Activated CD4-positive, alpha-beta T cell treated with anti-CD3 and anti-CD28 coated beads, Interleukin-2, Interleukin-6, amounts not matched to agents 100 ng/mL and 50 ng/mL, durations not matched to agents 16 hours and 8 hours (primary cell): ENCODE measurements at regions not wholly inside any gene's neighbourhood (a gene's known extent, or its start where the extent isn't known, plus 50 kb on each side); places are given as distances from the start of the nearest gene placed in this dataset.
"Not testable (repeated sequence)": the region's sequence is repeated elsewhere in the genome, so short reads cannot be mapped to it uniquely, and the experiment has no call there.

Experiments used
- DNase-seq: peaks from one replicate; pipeline ENCODE4 v3.0.0-alpha.2; 2020

GRCh38 chr10:55897490-55897921 lies 463.6 kb downstream of the ZWINT start:
- no peak for DNase-seq

DNA sequence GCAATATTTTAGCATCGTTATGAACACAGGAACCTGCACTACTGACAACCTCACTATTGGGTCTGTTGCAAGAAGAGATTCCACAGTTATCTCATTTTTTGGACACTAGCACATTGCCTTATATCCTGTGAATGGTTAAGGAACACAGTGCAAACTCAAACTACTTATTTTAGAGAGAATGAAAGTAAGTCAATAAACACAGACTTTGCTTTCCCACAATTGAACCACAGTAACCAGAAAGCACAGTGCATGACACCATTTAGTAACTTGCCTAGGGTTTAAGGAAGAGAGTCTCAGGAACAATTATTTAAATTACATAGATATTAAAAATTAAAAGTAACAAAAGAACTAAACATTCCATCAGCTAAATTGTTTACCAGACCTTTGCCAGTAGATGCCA lies 468.8 kb downstream of the ZWINT start:
- no peak for DNase-seq

DNA sequence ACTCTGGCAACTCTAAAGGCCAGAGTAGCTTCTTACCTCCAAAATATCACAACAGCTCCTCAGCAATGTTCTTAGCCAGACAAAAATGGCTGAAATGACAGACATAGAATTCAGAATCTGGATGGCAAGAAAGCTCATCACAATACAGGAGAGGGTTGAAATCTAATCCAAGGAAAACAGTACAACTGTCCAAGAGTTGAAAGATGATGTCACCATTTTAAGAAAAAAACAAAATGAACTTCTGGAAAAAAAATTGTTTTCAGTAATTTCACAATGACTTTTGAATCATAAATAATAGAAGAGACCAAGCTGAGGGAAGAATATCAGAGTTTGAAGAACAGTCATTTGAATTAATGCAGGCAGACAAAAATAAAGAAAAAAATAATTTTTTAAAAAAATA lies 479.5 kb downstream of the ZWINT start:
- DNase-seq = no peak

DNA sequence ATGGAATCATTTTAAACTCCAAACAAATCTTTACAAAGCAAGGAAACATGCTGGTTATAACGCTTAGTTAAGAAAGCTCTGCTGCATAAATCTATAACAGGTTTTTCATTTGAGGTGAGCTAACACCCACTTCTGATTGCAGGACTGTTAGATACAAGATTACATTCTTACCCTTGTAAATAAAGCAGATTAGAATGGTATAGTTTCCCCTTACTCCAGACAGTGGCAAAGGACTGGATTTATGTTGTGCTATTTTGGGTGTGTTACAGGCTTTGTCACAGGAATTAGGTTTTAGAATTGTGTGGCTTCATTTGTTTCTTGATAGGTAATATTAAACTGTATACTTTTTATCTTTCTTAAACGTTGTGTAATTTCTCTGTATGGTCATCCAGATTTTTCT lies 487.6 kb downstream of the ZWINT start:
- no peak for DNase-seq

- DNase-seq = no peak
Observed at GRCh38 chr10:55870186-55870585, 490.9 kb downstream of the ZWINT start.

DNA sequence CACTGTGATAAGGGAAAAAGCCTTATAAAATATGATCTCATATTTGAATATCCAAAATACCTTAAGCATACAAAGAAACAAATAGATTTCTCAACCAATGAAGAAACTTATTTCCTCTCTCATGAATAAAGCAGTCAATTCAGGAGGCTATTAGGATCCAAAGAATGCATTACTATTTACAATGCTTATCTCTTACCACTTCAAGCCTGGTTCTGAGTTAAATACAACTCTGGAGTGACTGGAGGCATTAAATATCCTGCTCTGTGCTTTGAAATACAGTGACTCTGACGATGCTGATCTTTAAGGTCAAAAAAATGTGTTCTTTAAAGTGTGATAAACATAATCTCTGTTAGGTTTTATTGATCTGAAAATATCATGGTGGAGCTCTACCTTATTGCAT lies 493.2 kb downstream of the ZWINT start:
- no peak for DNase-seq

DNA sequence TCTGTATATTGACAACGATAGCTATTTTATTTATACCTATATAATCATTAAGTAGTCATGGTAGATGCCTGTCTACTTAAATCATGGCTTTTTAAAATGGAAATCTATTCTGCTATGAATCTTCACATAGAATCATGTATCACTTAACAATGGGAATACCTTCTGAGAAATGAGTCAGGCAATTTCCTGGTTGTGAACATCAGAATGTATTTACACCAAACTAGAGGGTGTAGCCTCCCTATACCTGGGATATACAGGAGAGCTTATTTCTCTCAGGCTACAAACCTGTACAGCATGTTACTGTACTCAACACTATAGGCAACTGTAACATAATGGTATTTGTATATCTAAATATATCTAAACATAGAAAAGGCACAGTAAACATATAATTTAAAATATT lies 502.3 kb downstream of the ZWINT start:
- DNase-seq = no peak

DNA sequence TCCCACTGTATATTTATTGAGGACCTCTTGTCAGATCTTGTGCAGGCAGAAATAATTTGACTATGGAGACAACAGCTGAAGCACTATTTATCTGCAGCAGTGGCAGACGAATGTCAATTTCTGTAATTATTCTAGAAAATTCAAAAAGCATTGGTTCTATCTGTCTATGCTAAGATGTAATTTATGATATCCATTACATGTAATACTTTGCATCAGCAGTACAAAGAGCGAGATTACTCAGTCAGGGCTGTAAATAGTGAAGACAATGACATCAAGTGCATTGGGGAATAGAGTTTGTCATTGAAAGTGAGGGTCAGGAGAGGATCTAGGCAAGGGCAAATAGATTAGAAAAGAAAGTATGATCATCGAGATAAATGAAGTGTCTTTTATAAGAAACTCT lies 508.2 kb downstream of the ZWINT start:
- DNase-seq = no peak

- DNase-seq = no peak
Observed at GRCh38 chr10:55837273-55837672, 523.8 kb downstream of the ZWINT start.

DNA sequence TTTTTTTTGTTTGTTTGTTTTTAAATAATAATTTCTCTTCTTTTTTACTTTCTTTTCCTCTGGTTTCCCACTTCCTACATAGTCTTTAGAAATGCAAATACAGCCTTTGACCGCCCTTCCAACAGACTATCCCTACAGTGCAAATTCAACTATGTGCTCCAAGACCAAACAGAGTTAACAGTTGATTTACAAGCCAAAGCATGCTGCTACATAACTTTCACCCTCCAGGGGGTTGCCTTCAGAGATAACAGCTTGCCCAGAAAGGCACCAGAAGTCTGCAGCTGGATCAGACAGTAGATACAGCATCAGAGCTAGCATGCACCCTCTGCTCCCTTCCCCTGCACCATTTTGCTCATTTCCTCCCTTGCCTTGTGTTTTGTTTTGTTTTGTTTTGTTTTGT lies 539.0 kb downstream of the ZWINT start:
- DNase-seq = no peak

- no peak for DNase-seq
Observed at GRCh38 chr10:55820478-55820877, 540.6 kb downstream of the ZWINT start.

DNA sequence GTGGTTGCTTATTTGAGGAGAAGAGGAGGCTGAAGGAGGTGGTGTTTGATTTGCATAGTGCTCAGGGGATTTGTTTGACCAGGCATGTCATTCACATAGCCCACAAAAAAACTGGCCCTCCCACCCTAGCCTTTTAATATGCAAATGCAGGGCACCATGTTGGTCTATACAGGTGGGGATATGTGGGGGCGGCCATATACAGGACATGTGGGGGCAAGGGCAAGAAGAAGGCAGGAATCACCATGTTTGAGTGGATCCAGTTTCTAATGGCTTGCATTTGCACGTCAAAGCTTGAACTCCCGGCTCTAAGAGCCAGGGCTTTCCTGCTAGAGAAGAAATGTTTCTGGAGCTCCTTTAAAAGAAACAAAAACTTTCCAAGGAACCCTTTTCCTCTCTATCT lies 541.0 kb downstream of the ZWINT start:
- DNase-seq = no peak

DNA sequence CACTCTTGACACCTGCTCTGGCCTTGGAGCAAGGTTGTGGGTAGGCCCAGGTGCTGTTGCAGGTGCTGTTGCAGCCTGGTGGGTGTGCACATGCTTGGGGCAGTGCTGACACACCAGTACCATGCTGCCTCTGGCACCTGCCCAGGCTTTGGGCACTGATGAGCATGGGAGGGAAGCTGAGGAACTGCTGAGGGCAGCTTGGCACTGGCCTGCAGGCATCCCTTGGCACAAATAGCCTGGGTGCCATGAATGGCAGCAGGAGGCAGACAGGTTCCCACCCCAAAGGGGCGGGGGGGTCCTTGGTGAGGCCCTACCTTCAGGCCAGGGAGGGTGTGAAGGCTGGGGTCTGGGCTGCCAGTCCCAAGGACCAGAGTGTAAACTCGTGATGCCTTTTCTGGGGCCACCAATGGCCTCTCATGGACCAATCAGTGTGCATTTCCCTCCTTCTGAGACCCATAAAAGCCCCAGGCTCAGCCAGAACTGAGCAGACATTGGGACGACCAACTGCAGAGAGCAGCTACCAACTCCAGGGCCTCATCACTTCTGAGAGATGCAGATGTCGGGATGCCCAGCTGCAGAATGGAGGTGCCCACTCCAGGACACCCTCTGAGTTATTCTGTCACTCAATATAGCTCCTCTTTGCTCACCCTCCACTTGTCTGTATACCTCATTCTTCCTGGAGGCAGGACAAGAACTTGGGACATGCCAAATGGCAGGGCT lies 547.4 kb downstream of the ZWINT start:
- no peak for DNase-seq

GRCh38 chr10:55803055-55803454 lies 558.0 kb downstream of the ZWINT start:
- no peak for DNase-seq

GRCh38 chr10:55801353-55801661 lies 559.8 kb downstream of the ZWINT start:
- DNase-seq = no peak

DNA sequence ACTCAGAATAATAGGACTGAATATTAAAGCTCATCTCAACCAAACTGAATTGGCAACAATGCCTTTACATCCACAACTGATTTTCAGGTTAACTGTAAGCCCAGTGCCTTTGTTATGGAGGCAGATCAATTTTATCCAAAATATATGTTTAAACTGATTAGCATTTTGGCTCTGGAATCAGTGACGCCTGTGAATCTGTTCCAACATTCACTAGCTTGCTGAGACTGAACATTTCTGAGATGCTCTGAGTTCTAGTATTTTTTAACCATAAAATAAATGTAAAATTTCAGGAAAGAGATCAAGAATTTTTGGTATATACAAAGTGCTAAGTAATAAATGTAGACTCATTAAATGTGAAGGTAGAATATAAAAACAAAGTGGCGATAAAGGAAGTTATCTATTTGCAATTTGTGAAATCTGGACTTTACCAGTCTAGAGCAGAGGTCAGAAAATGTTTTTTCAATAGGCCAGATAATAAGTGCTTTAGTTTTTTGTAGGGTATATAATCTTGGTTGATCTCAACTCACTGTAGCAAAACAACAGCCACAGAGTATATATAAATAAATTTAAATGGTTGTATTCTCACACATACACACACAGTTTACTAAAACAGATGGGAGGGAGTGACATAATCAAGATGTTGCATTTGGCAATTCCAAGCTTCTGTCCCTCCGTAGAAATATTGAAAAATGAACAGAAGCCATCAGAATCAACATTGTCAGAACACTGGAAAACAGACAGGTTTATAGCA lies 560.3 kb downstream of the ZWINT start:
- DNase-seq = no peak

GRCh38 chr10:55793024-55793423 lies 568.0 kb downstream of the ZWINT start:
- no peak for DNase-seq

DNA sequence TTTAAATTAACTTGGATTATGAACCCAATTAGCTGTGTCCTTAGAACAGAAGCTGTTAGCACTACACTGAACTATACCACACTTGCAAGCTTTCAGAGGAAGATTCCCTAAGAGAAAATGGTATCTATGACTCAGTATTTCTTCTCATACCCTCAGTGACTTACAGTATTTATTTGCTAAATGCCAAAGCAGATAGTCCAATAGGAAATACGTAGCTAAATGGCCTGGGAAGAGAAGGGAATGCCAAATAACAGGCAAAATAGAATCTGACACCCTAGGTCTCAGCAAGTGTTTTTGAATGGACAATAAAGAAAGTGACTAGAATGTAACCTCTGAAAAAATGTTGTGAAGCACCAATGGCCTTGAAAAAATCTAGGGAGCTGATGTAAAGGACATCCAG lies 570.8 kb downstream of the ZWINT start:
- DNase-seq = not testable (repeated sequence)

- DNase-seq = no peak
Observed at GRCh38 chr10:55786461-55787050, 574.5 kb downstream of the ZWINT start.

DNA sequence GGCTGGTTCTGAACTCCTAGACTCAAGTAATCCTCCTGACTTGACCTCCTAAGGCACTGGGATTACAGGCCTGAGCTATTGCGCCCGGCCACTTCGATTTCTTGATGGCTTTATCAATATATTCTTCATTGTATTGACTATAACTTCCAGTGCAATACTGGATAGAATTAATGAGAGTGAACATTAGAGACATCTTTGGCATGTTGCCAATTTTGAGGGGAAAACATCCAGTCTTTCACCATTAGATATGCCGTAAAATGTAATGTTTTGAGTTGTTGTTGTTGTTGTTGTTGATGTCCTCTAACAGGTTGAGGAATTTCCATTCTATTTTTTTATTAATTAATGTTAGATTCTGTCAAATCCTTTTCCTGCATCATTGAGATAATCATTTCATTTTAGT lies 578.9 kb downstream of the ZWINT start:
- no peak for DNase-seq

DNA sequence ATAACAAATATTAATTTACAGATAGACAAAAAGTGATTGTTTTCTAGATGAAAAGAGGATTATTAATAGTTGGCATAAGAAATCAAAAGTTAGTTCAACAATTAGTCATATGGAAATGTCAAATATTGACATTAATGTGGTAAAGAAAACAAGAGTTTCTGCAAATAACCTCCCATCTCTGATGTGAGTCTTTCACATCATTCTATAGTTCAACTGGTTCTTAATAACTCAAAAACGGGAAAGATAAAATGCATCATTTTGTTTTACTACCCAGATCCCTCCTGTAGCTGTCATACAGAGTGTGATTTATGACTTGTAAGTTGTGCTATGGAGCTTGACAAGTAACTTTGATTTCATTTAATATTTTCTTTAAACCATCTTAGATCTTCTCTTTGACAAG lies 594.8 kb downstream of the ZWINT start:
- DNase-seq = no peak

- DNase-seq = no peak
Observed at GRCh38 chr10:55750458-55750857, 610.6 kb downstream of the ZWINT start.

DNA sequence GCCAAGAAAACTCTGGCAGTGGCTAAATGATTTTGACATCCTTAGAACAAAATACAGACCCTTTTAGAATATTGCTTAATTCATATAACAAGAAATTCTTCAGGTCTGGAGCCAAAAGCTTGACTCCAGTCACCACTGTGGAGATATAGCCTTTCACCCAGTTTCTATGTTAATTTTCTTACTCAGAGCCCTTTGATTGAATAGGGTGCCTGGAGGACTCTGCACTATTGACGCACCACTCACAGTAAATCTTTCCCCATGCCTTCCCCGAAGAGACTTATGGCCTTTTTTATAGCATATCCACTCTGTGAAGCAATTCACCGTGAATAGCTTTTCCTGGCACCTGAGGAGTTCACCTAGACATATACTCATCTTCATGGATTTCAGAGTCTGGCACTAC lies 613.8 kb downstream of the ZWINT start:
- DNase-seq = no peak

DNA sequence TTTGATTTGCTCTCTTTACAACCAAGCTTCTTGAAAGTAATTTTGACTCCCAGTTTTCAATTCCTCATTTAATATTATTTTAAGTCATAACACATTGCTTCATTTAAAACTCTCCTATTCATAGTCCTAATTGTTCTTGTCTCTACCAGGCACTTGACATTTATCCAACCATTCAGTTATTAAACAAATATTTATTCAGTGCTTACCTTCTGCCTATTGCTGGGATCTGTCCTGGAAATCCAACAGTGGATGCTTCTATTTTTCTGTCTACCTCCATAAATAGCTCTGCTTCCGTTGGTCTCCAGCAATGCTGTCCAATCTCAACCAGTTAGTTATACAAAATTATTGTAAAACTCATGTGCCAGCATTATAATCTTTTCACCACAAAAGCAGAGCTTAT lies 615.1 kb downstream of the ZWINT start:
- no peak for DNase-seq

- DNase-seq = no peak
Observed at GRCh38 chr10:55742487-55742886, 618.6 kb downstream of the ZWINT start.
